ENCODE measurements at regions not wholly inside any gene's neighbourhood (a gene's known extent, or its start where the extent isn't known, plus 50 kb on each side); places are given as distances from the start of the nearest gene placed in this dataset.

GRCh38 chr6:4188801-4189200 lies 53.4 kb upstream of the ECI2 start:
- Histone ChIP-seq H3K27ac (ENCODE audit: low read length) (no peak overlapping the region), H3K4me2 (ENCODE audit: low read length) (no peak overlapping the region), H3K4me3 (ENCODE audit: low read length) (no peak overlapping the region), H3K4me1 (ENCODE audit: low read length) (no peaks in the 10 kb centered on the region), H3K27me3 (ENCODE audit: low read depth, low read length) (no peaks in the 10 kb centered on the region), H3K36me3 (replicated peaks; ENCODE audit: low read depth, low read length) (no peaks in the 10 kb centered on the region), H3K79me2 (ENCODE audit: low read length) (no peaks in the 10 kb centered on the region), H3K9me3 (ENCODE audit: insufficient read depth, low read length) (no peaks in the 10 kb centered on the region), H3K9ac (ENCODE audit: low read length) (no peak overlapping the region), H2AFZ (ENCODE audit: low read depth, low read length) (no peak overlapping the region), H4K20me1 (ENCODE audit: insufficient read depth, low read length) (no peaks in the 10 kb centered on the region)
- TF ChIP-seq EZH2phosphoT487 (IDR thresholded peaks at IDR 0.05; ENCODE audit: low read depth) (no peak), CTCF (IDR thresholded peaks at IDR 0.05; ENCODE audit: low read depth, low read length) (no peak)

GRCh38 chr6:4187480-4187879 lies 52.1 kb upstream of the ECI2 start:
- Histone ChIP-seq H3K9ac (ENCODE audit: low read length) (no peak overlapping the region), H3K27me3 (ENCODE audit: low read depth, low read length) (no peaks in the 10 kb centered on the region), H3K4me3 (ENCODE audit: low read length) (no peak overlapping the region), H3K36me3 (replicated peaks; ENCODE audit: low read depth, low read length) (no peaks in the 10 kb centered on the region), H3K27ac (ENCODE audit: low read length) (no peak overlapping the region), H2AFZ (ENCODE audit: low read depth, low read length) (no peak overlapping the region), H3K4me2 (ENCODE audit: low read length) (no peak overlapping the region), H3K4me1 (ENCODE audit: low read length) (no peaks in the 10 kb centered on the region), H3K9me3 (ENCODE audit: insufficient read depth, low read length) (no peaks in the 10 kb centered on the region), H4K20me1 (ENCODE audit: insufficient read depth, low read length) (no peaks in the 10 kb centered on the region), H3K79me2 (ENCODE audit: low read length) (no peaks in the 10 kb centered on the region)
- no peak for TF ChIP-seq EZH2phosphoT487 (IDR thresholded peaks at IDR 0.05; ENCODE audit: low read depth)
- TF ChIP-seq CTCF (IDR thresholded peaks at IDR 0.05; ENCODE audit: low read depth, low read length): no peak

DNA sequence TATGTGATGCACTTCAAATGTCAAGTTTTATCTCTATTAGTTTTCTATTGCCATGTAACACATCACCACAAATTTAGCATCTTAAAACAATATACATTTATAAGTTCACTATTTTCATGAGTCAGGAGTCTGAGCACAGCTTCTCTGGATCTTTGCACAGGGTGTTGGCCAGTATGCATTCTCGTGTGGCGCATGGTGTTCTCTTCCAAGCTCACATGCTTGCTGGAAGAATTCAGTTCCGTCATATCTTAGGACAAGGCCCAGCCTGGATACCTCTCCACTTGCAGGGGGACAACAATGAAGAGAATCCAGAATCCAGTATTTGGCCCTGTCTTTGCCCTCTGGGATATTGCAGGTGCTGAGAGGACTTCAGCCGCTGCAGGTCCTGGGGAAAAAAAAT lies 51.0 kb upstream of the ECI2 start:
- Histone ChIP-seq H3K4me2 (ENCODE audit: low read length) (no peak overlapping the region), H4K20me1 (ENCODE audit: insufficient read depth, low read length) (no peaks in the 10 kb centered on the region), H3K4me3 (ENCODE audit: low read length) (no peak overlapping the region), H3K36me3 (replicated peaks; ENCODE audit: low read depth, low read length) (no peaks in the 10 kb centered on the region), H3K27me3 (ENCODE audit: low read depth, low read length) (no peaks in the 10 kb centered on the region), H2AFZ (ENCODE audit: low read depth, low read length) (no peak overlapping the region), H3K27ac (ENCODE audit: low read length) (no peak overlapping the region), H3K4me1 (ENCODE audit: low read length) (no peaks in the 10 kb centered on the region), H3K9me3 (ENCODE audit: insufficient read depth, low read length) (no peaks in the 10 kb centered on the region), H3K9ac (ENCODE audit: low read length) (no peak overlapping the region), H3K79me2 (ENCODE audit: low read length) (no peaks in the 10 kb centered on the region)
- TF ChIP-seq CTCF (IDR thresholded peaks at IDR 0.05; ENCODE audit: low read depth, low read length): no peak
- no peak for TF ChIP-seq EZH2phosphoT487 (IDR thresholded peaks at IDR 0.05; ENCODE audit: low read depth)

- H2AFZ ChIP-seq (ENCODE audit: low read depth, low read length): no peak overlapping the region
- no peak for TF ChIP-seq EZH2phosphoT487 (IDR thresholded peaks at IDR 0.05; ENCODE audit: low read depth)
- no peak for TF ChIP-seq CTCF (IDR thresholded peaks at IDR 0.05; ENCODE audit: low read depth, low read length)
These were observed 50.5 kb upstream of the ECI2 start for GRCh38 chr6:4185846-4186245.

More at GRCh38 chr6:4185846-4186245, 50.5 kb upstream of the ECI2 start:
- Histone ChIP-seq H4K20me1 (ENCODE audit: insufficient read depth, low read length) (no peaks in the 10 kb centered on the region), H3K9ac (ENCODE audit: low read length) (no peak overlapping the region), H3K4me3 (ENCODE audit: low read length) (no peak overlapping the region), H3K9me3 (ENCODE audit: insufficient read depth, low read length) (no peaks in the 10 kb centered on the region), H3K79me2 (ENCODE audit: low read length) (no peaks in the 10 kb centered on the region), H3K27me3 (ENCODE audit: low read depth, low read length) (no peaks in the 10 kb centered on the region), H3K36me3 (replicated peaks; ENCODE audit: low read depth, low read length) (no peaks in the 10 kb centered on the region), H3K27ac (ENCODE audit: low read length) (no peak overlapping the region), H3K4me2 (ENCODE audit: low read length) (no peak overlapping the region), H3K4me1 (ENCODE audit: low read length) (no peaks in the 10 kb centered on the region)
